ENCODE measurements at regions not wholly inside any gene's neighbourhood (a gene's known extent, or its start where the extent isn't known, plus 50 kb on each side); places are given as distances from the start of the nearest gene placed in this dataset.

DNA sequence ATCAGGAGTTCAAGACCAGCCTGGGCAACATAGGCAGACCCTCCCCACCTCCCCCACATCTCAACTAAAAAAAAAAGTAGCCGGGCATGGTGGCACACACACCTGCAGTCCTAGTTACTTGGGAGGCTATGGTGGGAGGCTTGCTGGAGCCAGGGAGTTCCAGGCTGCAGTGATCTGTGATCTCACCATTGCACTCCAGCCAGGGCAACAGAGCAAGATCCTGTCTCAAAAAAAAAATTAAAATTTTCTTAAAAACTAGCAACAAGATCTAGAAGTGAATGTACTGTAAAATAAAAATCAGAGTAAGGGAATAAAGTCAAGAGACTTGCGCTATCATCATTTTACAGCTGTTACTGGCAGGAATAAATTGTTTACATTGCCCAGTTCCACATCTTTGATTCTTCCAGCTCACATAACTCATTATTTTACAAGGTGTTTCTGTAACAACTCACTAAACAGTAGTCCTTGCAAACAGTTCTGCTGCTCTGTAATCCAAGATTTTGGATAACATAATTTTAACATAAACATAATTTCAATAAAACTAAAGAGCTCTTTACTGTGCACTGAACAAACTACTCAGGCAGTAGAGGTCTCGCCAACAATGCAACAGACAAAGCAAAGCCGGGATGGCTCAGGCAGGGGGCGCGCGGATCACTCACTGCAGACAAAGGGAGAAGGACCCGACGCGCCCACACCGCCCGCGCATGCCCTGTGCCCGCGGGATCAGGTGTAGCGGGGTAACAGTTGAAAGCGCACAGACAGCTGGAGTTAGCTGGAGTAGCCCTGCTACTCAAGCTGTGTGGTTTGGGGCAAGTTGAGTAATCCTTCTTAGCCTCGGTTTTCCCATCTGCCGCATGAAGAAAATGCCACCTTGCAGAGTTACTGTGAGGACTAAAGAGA is 73.3 kb upstream of the NFE2L3 start:
- intact Hi-C loops (cut with micrococcal nuclease): loop anchor here (2.0 kb wide), 1 partner anchor 286 kb away; no protein-coding TSS in a partner anchor
- TF ChIP-seq, protein P1, sequence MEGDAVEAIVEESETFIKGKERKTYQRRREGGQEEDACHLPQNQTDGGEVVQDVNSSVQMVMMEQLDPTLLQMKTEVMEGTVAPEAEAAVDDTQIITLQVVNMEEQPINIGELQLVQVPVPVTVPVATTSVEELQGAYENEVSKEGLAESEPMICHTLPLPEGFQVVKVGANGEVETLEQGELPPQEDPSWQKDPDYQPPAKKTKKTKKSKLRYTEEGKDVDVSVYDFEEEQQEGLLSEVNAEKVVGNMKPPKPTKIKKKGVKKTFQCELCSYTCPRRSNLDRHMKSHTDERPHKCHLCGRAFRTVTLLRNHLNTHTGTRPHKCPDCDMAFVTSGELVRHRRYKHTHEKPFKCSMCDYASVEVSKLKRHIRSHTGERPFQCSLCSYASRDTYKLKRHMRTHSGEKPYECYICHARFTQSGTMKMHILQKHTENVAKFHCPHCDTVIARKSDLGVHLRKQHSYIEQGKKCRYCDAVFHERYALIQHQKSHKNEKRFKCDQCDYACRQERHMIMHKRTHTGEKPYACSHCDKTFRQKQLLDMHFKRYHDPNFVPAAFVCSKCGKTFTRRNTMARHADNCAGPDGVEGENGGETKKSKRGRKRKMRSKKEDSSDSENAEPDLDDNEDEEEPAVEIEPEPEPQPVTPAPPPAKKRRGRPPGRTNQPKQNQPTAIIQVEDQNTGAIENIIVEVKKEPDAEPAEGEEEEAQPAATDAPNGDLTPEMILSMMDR (IDR thresholded peaks at IDR 0.05): peak; percentile 75
- POLR2A ChIA-PET: interaction anchor here (0.6 to 3.0 kb wide), 10 partner anchors 9 to 217 kb away, joined by 3 to 23 read pairs (median 4); no protein-coding TSS in a partner anchor
- no peak overlapping the region for H3K4me3 Mint-ChIP-seq
- peak; percentile 92 for DNase-seq
- H3K27me3 Mint-ChIP-seq: peaks cover 18% of the 10 kb centered on the region
- peak; percentile 99 for ATAC-seq
- no peak overlapping the region for H3K27ac Mint-ChIP-seq
- H3K9me3 Mint-ChIP-seq: no peaks in the 10 kb centered on the region
- H3K36me3 Mint-ChIP-seq (ENCODE audit: low read depth): no peaks in the 10 kb centered on the region
- CTCF ChIA-PET: interaction anchor here (0.6 to 6.2 kb wide), 38 partner anchors 9 to 589 kb away, joined by 3 to 88 read pairs (median 4); partner anchors contain the start of genes CBX3, HNRNPA2B1 and NFE2L3
- peaks cover 6% of the 10 kb centered on the region for H3K4me1 Mint-ChIP-seq (ENCODE audit: low read depth)

DNA sequence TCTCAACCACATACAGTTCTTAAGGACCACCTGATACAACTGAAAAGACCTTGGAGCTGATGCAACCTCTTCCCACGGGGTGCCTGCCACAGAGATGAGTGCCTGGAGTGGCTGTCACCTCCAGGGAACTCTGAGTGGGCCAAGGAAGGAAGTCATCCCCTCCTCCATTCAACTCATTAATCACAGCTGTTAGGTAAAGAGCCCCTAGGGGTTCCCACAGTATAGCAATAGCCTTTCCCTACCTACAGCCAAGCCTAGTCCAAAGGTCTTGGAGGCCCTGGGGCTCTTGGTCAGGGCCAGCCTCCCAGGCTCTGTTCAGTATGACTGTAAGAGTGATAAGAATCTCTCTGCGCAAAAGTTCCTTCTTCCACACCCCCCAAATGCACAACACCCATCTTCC is 70.4 kb upstream of the NFE2L3 start:
- Mint-ChIP-seq H3K27me3 (peaks cover 14% of the 10 kb centered on the region), H3K4me1 (ENCODE audit: low read depth) (peaks cover 6% of the 10 kb centered on the region), H3K27ac (no peak overlapping the region), H3K36me3 (ENCODE audit: low read depth) (no peaks in the 10 kb centered on the region), H3K4me3 (no peak overlapping the region), H3K9me3 (no peaks in the 10 kb centered on the region)
- TF ChIP-seq, protein P1 (IDR thresholded peaks at IDR 0.05): no peak
- intact Hi-C loops (cut with micrococcal nuclease): no loop called here
- no peak for ATAC-seq
- no peak for DNase-seq
- ChIA-PET POLR2A (interaction anchor here (1.0 to 3.6 kb wide), 2 partner anchors 107 to 115 kb away, joined by 4 to 16 read pairs; no protein-coding TSS in a partner anchor), CTCF (interaction anchor here (1.0 to 6.2 kb wide), 4 partner anchors 9 to 203 kb away, joined by 3 to 88 read pairs (median 4); partner anchors contain the start of gene NFE2L3)

DNA sequence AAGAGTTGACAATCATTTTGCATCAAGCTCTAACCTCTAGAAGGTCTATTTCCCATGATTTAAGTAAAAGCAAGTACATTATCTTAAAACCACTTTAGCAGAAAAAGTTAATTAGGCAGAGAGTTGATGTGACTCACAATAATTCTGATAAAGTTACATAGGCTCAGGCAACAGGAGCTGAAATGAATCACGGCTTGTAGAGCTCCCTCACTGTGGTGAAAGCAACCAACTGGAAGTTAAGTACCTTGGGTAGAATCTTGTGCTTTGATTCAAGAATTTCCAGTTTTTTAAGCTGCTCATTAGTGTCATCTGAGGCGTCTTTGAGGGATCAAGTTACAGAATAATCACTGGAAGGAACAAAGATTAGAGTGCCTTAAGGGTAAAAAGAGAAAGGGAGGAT is 68.9 kb upstream of the NFE2L3 start:
- Mint-ChIP-seq H3K27ac (no peak overlapping the region), H3K27me3 (peaks cover 12% of the 10 kb centered on the region), H3K9me3 (no peaks in the 10 kb centered on the region), H3K4me3 (no peak overlapping the region), H3K4me1 (ENCODE audit: low read depth) (peaks cover 6% of the 10 kb centered on the region), H3K36me3 (ENCODE audit: low read depth) (no peaks in the 10 kb centered on the region)
- TF ChIP-seq, protein P1 (IDR thresholded peaks at IDR 0.05): no peak
- no peak for ATAC-seq
- no peak for DNase-seq
- ChIA-PET CTCF (interaction anchor here (1.3 to 6.2 kb wide), 6 partner anchors 7 to 286 kb away, joined by 3 to 88 read pairs (median 9); no protein-coding TSS in a partner anchor), POLR2A (interaction anchor here (0.7 to 3.6 kb wide), 7 partner anchors 11 to 124 kb away, joined by 3 to 16 read pairs (median 3); partner anchors contain the start of gene NFE2L3)
- intact Hi-C loops (cut with micrococcal nuclease): no loop called here

DNA sequence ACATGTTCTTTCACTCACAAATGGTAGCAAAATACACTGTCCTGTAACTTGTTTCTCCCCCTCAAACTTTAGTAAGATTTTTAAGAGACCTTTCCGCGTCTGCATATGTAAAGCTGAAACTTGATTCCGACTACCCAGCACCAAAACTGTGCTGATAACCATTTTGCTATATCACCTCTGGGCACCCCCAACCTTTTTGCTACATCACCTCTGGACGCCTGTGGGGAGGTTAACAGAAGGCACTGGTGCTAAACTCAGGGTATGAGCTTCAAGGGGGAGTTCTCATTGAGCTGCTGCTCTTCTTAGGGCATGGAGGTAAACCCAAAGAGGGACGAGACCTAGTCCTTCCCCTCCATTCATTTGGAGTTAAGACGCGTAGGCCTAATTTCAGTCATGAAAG is 67.6 kb upstream of the NFE2L3 start:
- POLR2A ChIA-PET: interaction anchor here (1.1 to 3.6 kb wide), 3 partner anchors 82 to 109 kb away, joined by 3 to 16 read pairs (median 4); no protein-coding TSS in a partner anchor
- Mint-ChIP-seq H3K27ac (no peak overlapping the region), H3K4me1 (ENCODE audit: low read depth) (peaks cover under 1% of the 10 kb centered on the region), H3K27me3 (peaks cover 6% of the 10 kb centered on the region), H3K36me3 (ENCODE audit: low read depth) (no peaks in the 10 kb centered on the region), H3K9me3 (no peaks in the 10 kb centered on the region), H3K4me3 (no peak overlapping the region)
- DNase-seq: no peak
- TF ChIP-seq, protein P1 (IDR thresholded peaks at IDR 0.05): no peak
- no peak for ATAC-seq
- intact Hi-C loops (cut with micrococcal nuclease): no loop called here
- CTCF ChIA-PET: interaction anchor here (0.9 to 3.0 kb wide), 6 partner anchors 28 to 285 kb away, joined by 3 to 14 read pairs (median 4); no protein-coding TSS in a partner anchor

Data from activated CD8-positive, alpha-beta T cell treated with anti-CD3 and anti-CD28 coated beads for 36 hours (primary cell).